ENCODE measurements at regions not wholly inside any gene's neighbourhood (a gene's known extent, or its start where the extent isn't known, plus 50 kb on each side); places are given as distances from the start of the nearest gene placed in this dataset.

- Histone ChIP-seq H3K9ac (ENCODE audit: low read length) (no peak overlapping the region), H3K9me3 (ENCODE audit: insufficient read depth, low read length) (no peaks in the 10 kb centered on the region), H3K79me2 (ENCODE audit: insufficient read depth, low read length) (no peaks in the 10 kb centered on the region), H3K27me3 (ENCODE audit: low read length) (no peaks in the 10 kb centered on the region), H3K4me2 (ENCODE audit: low read depth, low read length, poor library complexity, severe bottlenecking) (no peak overlapping the region), H3K36me3 (ENCODE audit: low read length) (no peaks in the 10 kb centered on the region), H3K27ac (ENCODE audit: low read depth, low read length) (no peak overlapping the region), H3K4me3 (ENCODE audit: insufficient read depth, low read length, poor library complexity, severe bottlenecking) (no peak overlapping the region), H4K20me1 (ENCODE audit: low read depth, low read length) (no peaks in the 10 kb centered on the region), H3K9me2 (replicated peaks; ENCODE audit: insufficient read depth, low read length) (no peaks in the 10 kb centered on the region), H2AFZ (ENCODE audit: low read depth, low read length, severe bottlenecking) (no peak overlapping the region), H3F3A (ENCODE audit: insufficient read depth) (no peaks in the 10 kb centered on the region)
- no peak for TF ChIP-seq CTCF (IDR thresholded peaks at IDR 0.05; ENCODE audit: insufficient read depth, low read length, poor library complexity, severe bottlenecking)
- no peak for TF ChIP-seq EZH2phosphoT487 (conservative IDR thresholded peaks at IDR 0.05; ENCODE audit: low read length)
Measured at GRCh38 chr5:67935908-67936566, 279.5 kb upstream of the PIK3R1 start.

- H3K9ac ChIP-seq (ENCODE audit: low read length): no peak overlapping the region
- no peaks in the 10 kb centered on the region for H3K9me3 ChIP-seq (ENCODE audit: insufficient read depth, low read length)
- no peak for TF ChIP-seq CTCF (IDR thresholded peaks at IDR 0.05; ENCODE audit: insufficient read depth, low read length, poor library complexity, severe bottlenecking)
- no peak for TF ChIP-seq EZH2phosphoT487 (conservative IDR thresholded peaks at IDR 0.05; ENCODE audit: low read length)
- H3K27ac ChIP-seq (ENCODE audit: low read depth, low read length): no peak overlapping the region
- H3K9me2 ChIP-seq (replicated peaks; ENCODE audit: insufficient read depth, low read length): no peaks in the 10 kb centered on the region
- no peak overlapping the region for H2AFZ ChIP-seq (ENCODE audit: low read depth, low read length, severe bottlenecking)
- H3K79me2 ChIP-seq (ENCODE audit: insufficient read depth, low read length): no peaks in the 10 kb centered on the region
- no peak overlapping the region for H3K4me3 ChIP-seq (ENCODE audit: insufficient read depth, low read length, poor library complexity, severe bottlenecking)
- no peaks in the 10 kb centered on the region for H3K27me3 ChIP-seq (ENCODE audit: low read length)
- H3K36me3 ChIP-seq (ENCODE audit: low read length): no peaks in the 10 kb centered on the region
- H3F3A ChIP-seq (ENCODE audit: insufficient read depth): no peaks in the 10 kb centered on the region
- no peaks in the 10 kb centered on the region for H4K20me1 ChIP-seq (ENCODE audit: low read depth, low read length)
- H3K4me2 ChIP-seq (ENCODE audit: low read depth, low read length, poor library complexity, severe bottlenecking): no peak overlapping the region
Measured at GRCh38 chr5:67934976-67935375, 280.6 kb upstream of the PIK3R1 start.

GRCh38 chr5:67925511-67925910 is 290.0 kb upstream of the PIK3R1 start:
- H3K9me3 ChIP-seq (ENCODE audit: insufficient read depth, low read length): no peaks in the 10 kb centered on the region
- H4K20me1 ChIP-seq (ENCODE audit: low read depth, low read length): no peaks in the 10 kb centered on the region
- H3K4me2 ChIP-seq (ENCODE audit: low read depth, low read length, poor library complexity, severe bottlenecking): no peak overlapping the region
- H3K9ac ChIP-seq (ENCODE audit: low read length): no peak overlapping the region
- no peaks in the 10 kb centered on the region for H3K79me2 ChIP-seq (ENCODE audit: insufficient read depth, low read length)
- no peaks in the 10 kb centered on the region for H3K9me2 ChIP-seq (replicated peaks; ENCODE audit: insufficient read depth, low read length)
- H3K4me3 ChIP-seq (ENCODE audit: insufficient read depth, low read length, poor library complexity, severe bottlenecking): no peak overlapping the region
- no peaks in the 10 kb centered on the region for H3F3A ChIP-seq (ENCODE audit: insufficient read depth)
- H2AFZ ChIP-seq (ENCODE audit: low read depth, low read length, severe bottlenecking): no peak overlapping the region
- no peak for TF ChIP-seq CTCF (IDR thresholded peaks at IDR 0.05; ENCODE audit: insufficient read depth, low read length, poor library complexity, severe bottlenecking)
- TF ChIP-seq EZH2phosphoT487 (conservative IDR thresholded peaks at IDR 0.05; ENCODE audit: low read length): no peak
- no peaks in the 10 kb centered on the region for H3K27me3 ChIP-seq (ENCODE audit: low read length)
- H3K27ac ChIP-seq (ENCODE audit: low read depth, low read length): no peak overlapping the region
- no peaks in the 10 kb centered on the region for H3K36me3 ChIP-seq (ENCODE audit: low read length)
